ENCODE measurements at regions not wholly inside any gene's neighbourhood (a gene's known extent, or its start where the extent isn't known, plus 50 kb on each side); places are given as distances from the start of the nearest gene placed in this dataset.

DNA sequence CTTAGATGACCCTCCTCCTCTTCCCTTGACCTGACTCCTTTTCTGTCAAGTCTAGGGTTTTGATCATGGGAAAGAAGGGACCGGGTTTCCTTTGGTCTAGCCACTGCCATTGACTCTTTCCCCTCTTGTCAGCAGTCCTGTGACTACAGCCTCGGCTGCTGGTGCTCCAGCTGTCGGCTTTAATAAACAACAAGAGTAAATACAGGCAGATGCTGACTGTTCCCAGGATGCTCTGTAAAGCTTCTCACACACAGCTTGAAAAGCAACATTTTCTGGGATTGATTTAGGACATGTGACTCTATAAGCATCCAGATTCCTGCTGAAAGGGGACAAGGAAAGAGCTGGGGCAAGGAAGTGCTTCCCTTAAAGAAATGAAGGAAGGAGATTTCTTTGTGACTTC lies 53.5 kb upstream of the CTTNBP2NL start:
- TF ChIP-seq POLR2A (IDR thresholded peaks at IDR 0.05; ENCODE audit: low read depth, low read length) (no peak), POLR2AphosphoS5 (IDR thresholded peaks at IDR 0.05; ENCODE audit: low read depth, low read length) (no peak)
